Breast epithelium (tissue), 3 donors: ENCODE measurements at regions not wholly inside any gene's neighbourhood (a gene's known extent, or its start where the extent isn't known, plus 50 kb on each side); places are given as distances from the start of the nearest gene placed in this dataset.

Experiments used
- CTCF ChIP-seq, 3 donors: fragments of 450-650 bp; IDR thresholded peaks; one replicate each; pipeline ENCODE4 v1.5.1; 2016 to 2017; ENCODE audit warnings: antibody characterized with exemption in 3 of 3, mild to moderate bottlenecking in 3 of 3, moderate library complexity in 3 of 3
- POLR2A ChIP-seq: fragments of 450-650 bp; IDR thresholded peaks from one replicate; pipeline ENCODE4 v1.6.1; 2016; ENCODE audit warnings: antibody characterized with exemption, mild to moderate bottlenecking, moderate library complexity
- POLR2AphosphoS5 ChIP-seq, 3 donors: sonication (generic); formaldehyde crosslinking; IDR thresholded peaks; one replicate each; pipeline ENCODE4 v1.6.1; 2017; ENCODE audit warnings: antibody characterized with exemption in 3 of 3

- no peak for TF ChIP-seq CTCF (IDR thresholded peaks at IDR 0.05)
- no peak for TF ChIP-seq POLR2AphosphoS5 (IDR thresholded peaks at IDR 0.05)
- no peak for TF ChIP-seq POLR2A
Measured at GRCh38 chr7:122206985-122207384, 62.9 kb upstream of the AASS start.
